ENCODE measurements at regions not wholly inside any gene's neighbourhood (a gene's known extent, or its start where the extent isn't known, plus 50 kb on each side); places are given as distances from the start of the nearest gene placed in this dataset.
"Not testable (repeated sequence)": the region's sequence is repeated elsewhere in the genome, so short reads cannot be mapped to it uniquely, and the experiment has no call there.

DNA sequence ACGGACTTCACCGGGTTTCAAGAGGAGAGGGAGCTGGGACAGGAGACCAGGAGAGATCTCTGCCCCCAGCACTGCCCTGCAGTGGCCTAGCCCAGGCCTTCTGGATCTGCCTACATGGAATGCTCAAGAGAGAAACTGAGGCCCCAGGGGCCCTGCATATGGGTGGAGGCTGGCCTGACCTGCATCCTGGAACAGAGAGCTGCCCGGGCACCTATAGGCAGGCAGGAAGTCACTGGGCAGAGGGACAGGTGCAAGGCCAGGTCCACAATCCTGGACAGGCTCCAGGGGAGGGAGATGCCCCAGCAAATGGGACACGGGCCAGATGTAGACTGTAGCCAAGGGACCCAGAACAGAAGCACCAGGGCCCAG is 98.5 kb upstream of the RUFY1 start:
- no peak overlapping the region for H3K9ac ChIP-seq
- H3F3A ChIP-seq (ENCODE audit: low read depth): no peaks in the 10 kb centered on the region
- H3K27me3 Mint-ChIP-seq (ENCODE audit: insufficient read depth, low read depth): peaks cover 9% of the 10 kb centered on the region
- H3K4me1 ChIP-seq: no peaks in the 10 kb centered on the region
- DNase-seq (ENCODE audit: low spot score): no peak
- H3K36me3 ChIP-seq: no peaks in the 10 kb centered on the region
- no peaks in the 10 kb centered on the region for H3K27me3 ChIP-seq
- H3K27ac ChIP-seq: no peak overlapping the region
- no peak overlapping the region for H3K4me2 ChIP-seq
- no peak overlapping the region for H3K4me3 ChIP-seq
- H3K79me2 ChIP-seq (ENCODE audit: low read depth): no peaks in the 10 kb centered on the region
- H3K4me1 Mint-ChIP-seq: no peaks in the 10 kb centered on the region
- no peak overlapping the region for H2AFZ ChIP-seq (replicated peaks)
- H3K27ac Mint-ChIP-seq: no peak overlapping the region
- peaks cover 14% of the 10 kb centered on the region for H3K9me3 Mint-ChIP-seq
- H3K36me3 Mint-ChIP-seq: no peaks in the 10 kb centered on the region
- TF ChIP-seq EZH2phosphoT487 (IDR thresholded peaks at IDR 0.05) (no peak), EZH2 (IDR thresholded peaks at IDR 0.05) (no peak)
- TF ChIP-seq, protein P1, sequence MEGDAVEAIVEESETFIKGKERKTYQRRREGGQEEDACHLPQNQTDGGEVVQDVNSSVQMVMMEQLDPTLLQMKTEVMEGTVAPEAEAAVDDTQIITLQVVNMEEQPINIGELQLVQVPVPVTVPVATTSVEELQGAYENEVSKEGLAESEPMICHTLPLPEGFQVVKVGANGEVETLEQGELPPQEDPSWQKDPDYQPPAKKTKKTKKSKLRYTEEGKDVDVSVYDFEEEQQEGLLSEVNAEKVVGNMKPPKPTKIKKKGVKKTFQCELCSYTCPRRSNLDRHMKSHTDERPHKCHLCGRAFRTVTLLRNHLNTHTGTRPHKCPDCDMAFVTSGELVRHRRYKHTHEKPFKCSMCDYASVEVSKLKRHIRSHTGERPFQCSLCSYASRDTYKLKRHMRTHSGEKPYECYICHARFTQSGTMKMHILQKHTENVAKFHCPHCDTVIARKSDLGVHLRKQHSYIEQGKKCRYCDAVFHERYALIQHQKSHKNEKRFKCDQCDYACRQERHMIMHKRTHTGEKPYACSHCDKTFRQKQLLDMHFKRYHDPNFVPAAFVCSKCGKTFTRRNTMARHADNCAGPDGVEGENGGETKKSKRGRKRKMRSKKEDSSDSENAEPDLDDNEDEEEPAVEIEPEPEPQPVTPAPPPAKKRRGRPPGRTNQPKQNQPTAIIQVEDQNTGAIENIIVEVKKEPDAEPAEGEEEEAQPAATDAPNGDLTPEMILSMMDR (IDR thresholded peaks at IDR 0.05): no peak
- H3K9me3 ChIP-seq (ENCODE audit: low read depth): no peaks in the 10 kb centered on the region
- no peaks in the 10 kb centered on the region for H4K20me1 ChIP-seq (ENCODE audit: low read depth)
- H3K4me3 Mint-ChIP-seq: no peak overlapping the region

DNA sequence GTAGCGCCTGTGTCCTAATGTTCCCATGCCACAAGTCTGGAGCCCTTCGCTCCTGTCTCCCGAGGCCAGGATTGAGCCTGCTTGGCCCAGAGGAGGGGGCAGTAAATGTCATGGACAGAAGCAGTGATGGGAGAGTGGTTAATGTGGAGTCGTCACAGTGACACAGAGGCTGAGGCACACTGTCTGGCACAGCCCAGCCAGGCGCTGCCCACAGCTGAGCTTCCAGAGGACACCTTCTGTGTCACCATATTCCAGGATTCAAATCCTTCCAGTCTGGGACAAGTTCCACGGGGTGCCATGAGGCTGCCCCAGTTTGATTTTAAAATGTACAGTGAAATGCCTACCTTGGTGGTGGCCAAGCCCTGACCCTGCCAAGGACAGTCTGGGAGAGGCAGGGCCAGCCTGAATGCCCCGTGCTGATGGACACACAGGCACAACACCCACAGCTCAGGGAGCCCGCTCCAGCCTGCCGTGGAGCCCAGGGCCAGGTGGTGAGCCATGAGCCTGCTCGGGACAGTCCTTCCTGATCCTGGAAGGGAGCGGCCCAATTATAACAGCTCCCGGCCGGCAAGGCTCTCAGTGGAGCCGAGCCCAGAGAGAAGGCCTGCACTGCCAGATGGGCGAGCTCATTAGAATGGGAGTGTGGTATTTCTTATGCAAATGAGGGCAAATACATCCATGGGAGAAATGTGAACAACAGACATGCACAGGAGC is 99.1 kb upstream of the RUFY1 start:
- Histone ChIP-seq H3K4me2 (no peak overlapping the region), H4K20me1 (ENCODE audit: low read depth) (no peaks in the 10 kb centered on the region), H2AFZ (replicated peaks) (no peak overlapping the region), H3K79me2 (ENCODE audit: low read depth) (no peaks in the 10 kb centered on the region), H3K27ac (no peak overlapping the region), H3K27me3 (no peaks in the 10 kb centered on the region), H3F3A (ENCODE audit: low read depth) (no peaks in the 10 kb centered on the region), H3K4me3 (no peak overlapping the region), H3K36me3 (no peaks in the 10 kb centered on the region), H3K9me3 (ENCODE audit: low read depth) (no peaks in the 10 kb centered on the region), H3K9ac (no peak overlapping the region), H3K4me1 (no peaks in the 10 kb centered on the region)
- H3K4me3 Mint-ChIP-seq: no peak overlapping the region
- H3K27ac Mint-ChIP-seq: no peak overlapping the region
- H3K9me3 Mint-ChIP-seq: peaks cover 13% of the 10 kb centered on the region
- DNase-seq (ENCODE audit: low spot score): no peak
- H3K36me3 Mint-ChIP-seq: no peaks in the 10 kb centered on the region
- no peaks in the 10 kb centered on the region for H3K4me1 Mint-ChIP-seq
- H3K27me3 Mint-ChIP-seq (ENCODE audit: insufficient read depth, low read depth): peaks cover 9% of the 10 kb centered on the region
- TF ChIP-seq EZH2 (IDR thresholded peaks at IDR 0.05): no peak
- TF ChIP-seq, protein P1 (IDR thresholded peaks at IDR 0.05): no peak
- no peak for TF ChIP-seq EZH2phosphoT487 (IDR thresholded peaks at IDR 0.05)

DNA sequence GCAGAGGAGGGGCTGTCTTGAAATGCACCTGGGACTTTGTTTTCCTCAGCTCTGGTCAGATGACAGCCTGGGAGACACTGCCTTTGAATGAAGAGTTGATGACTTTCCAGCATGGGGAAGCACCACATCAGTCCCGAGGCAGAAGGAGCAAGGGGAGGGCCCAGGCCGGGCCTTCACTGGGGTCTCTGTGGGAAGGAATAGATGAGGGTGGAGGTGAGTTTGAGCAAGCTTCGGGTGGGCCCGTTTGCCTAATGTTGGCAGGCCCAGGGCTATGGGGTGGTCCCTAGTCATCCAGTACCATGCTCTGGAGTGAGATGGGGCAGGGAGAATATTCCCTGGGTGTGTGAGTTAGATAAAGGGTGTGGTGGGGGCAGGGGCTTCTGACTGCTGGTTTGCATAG is 100.4 kb upstream of the RUFY1 start:
- not testable (repeated sequence) for H3K4me3 Mint-ChIP-seq, H3K27ac Mint-ChIP-seq, H3K9me3 Mint-ChIP-seq

DNA sequence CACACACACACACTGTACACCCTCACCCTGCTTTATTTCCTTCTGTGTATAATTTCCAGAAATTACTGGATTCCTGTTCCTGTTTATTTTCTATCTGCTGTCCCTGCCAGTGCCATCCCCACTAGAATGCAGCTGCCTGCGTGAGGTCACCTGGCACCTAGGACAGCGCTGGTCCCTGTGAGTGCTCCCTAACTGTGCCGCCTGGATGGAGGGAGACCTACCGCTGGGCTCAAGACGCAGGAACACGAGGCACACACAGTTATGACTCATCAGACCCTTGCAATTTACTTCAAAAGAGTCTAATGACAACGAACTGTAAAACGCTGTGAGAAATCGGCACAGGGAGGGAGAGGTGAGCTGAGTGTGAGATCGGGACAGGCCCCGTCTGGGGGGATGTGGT is 102.1 kb upstream of the RUFY1 start:
- H2AFZ ChIP-seq (replicated peaks); DNase-seq (ENCODE audit: low spot score): not testable (repeated sequence)

More for the DNA sequence above, 100.4 kb upstream of the RUFY1 start:
- not testable (repeated sequence) for H3K4me3 ChIP-seq; H3K9ac ChIP-seq; H3K27me3 Mint-ChIP-seq (ENCODE audit: insufficient read depth, low read depth); H3K9me3 ChIP-seq (ENCODE audit: low read depth); H3K4me1 Mint-ChIP-seq; H3K36me3 Mint-ChIP-seq; H3K36me3 ChIP-seq; DNase-seq (ENCODE audit: low spot score); H3K27ac ChIP-seq; H3K79me2 ChIP-seq (ENCODE audit: low read depth); H2AFZ ChIP-seq (replicated peaks); H3K27me3 ChIP-seq; H3F3A ChIP-seq (ENCODE audit: low read depth); H4K20me1 ChIP-seq (ENCODE audit: low read depth); H3K4me2 ChIP-seq; H3K4me1 ChIP-seq

DNA sequence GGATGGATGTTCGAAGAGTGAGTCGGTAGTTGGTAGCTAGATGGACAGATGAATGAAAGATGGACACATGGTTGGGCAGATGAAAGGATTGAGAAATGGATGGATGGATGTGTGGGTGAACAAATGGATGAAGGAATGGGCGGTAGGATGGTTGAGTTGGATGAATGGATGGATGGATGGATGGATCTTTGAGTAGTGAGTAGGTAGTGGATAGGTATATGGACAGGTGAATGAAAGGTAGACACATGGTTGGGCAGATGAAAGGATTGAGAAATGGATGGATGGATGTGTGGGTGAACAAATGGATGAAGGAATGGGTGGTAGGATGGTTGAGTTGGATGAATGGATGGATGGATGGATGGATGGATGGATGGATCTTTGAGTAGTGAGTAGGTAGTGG is 97.0 kb upstream of the ADAMTS2 start:
- H3K9ac ChIP-seq; H3K9me3 ChIP-seq (ENCODE audit: low read depth); H3K36me3 Mint-ChIP-seq; H3K27ac Mint-ChIP-seq; H4K20me1 ChIP-seq (ENCODE audit: low read depth); H3K27ac ChIP-seq; H3F3A ChIP-seq (ENCODE audit: low read depth); H3K27me3 Mint-ChIP-seq (ENCODE audit: insufficient read depth, low read depth); H3K79me2 ChIP-seq (ENCODE audit: low read depth); H3K4me1 ChIP-seq; H3K27me3 ChIP-seq; DNase-seq (ENCODE audit: low spot score); H3K4me1 Mint-ChIP-seq; H3K36me3 ChIP-seq; H2AFZ ChIP-seq (replicated peaks); H3K4me3 ChIP-seq; H3K4me3 Mint-ChIP-seq; H3K4me2 ChIP-seq: not testable (repeated sequence)
- H3K9me3 Mint-ChIP-seq: peaks cover 14% of the 10 kb centered on the region

More for the DNA sequence above, 102.1 kb upstream of the RUFY1 start:
- not testable (repeated sequence) for H3K9me3 Mint-ChIP-seq; H3K9me3 ChIP-seq (ENCODE audit: low read depth); H3K4me3 Mint-ChIP-seq; H4K20me1 ChIP-seq (ENCODE audit: low read depth); H3K27ac Mint-ChIP-seq; H3K36me3 ChIP-seq; H3K9ac ChIP-seq; H3K79me2 ChIP-seq (ENCODE audit: low read depth); H3K27me3 ChIP-seq; H3K4me1 ChIP-seq; H3K27me3 Mint-ChIP-seq (ENCODE audit: insufficient read depth, low read depth); H3K27ac ChIP-seq; H3K4me1 Mint-ChIP-seq; H3K4me2 ChIP-seq; H3K36me3 Mint-ChIP-seq; H3F3A ChIP-seq (ENCODE audit: low read depth); H3K4me3 ChIP-seq

Data from neural progenitor cell (in vitro differentiated cells).